B cell (primary cell): ENCODE measurements at regions not wholly inside any gene's neighbourhood (a gene's known extent, or its start where the extent isn't known, plus 50 kb on each side); places are given as distances from the start of the nearest gene placed in this dataset.

Source experiments
- ATAC-seq: fragments of 200-7000 bp; cut with Tn5 transposase; one replicate; pipeline ENCODE4 v1.10.0; 2021; ENCODE audit warnings: low read depth, mild to moderate bottlenecking, moderate number of reproducible peaks, moderate library complexity
- CTCF ChIA-PET: fragments of 350-600 bp; sonication (Branson Sonifier 250); formaldehyde crosslinking; loops from one replicate; lab custom pipeline; 2021; ENCODE audit warnings: antibody characterized with exemption, inconsistent platforms; lab: Charles Lee
- POLR2A ChIA-PET: fragments of 350-600 bp; sonication (Branson Sonifier 250); formaldehyde crosslinking; loops from one replicate; lab custom pipeline; 2021; ENCODE audit warnings: antibody characterized with exemption; lab: Charles Lee
- DNase-seq: peaks from one replicate; pipeline ENCODE4 v3.0.0; 2013
- H2AFZ ChIP-seq: 2 replicates; pipeline ENCODE4 v1.6.1; 2012; ENCODE audit warnings: mild to moderate bottlenecking, low read depth, low read length; ENCODE audit not compliant: insufficient read depth, poor library complexity, severe bottlenecking
- H3K27ac ChIP-seq, 2 donors: 1 replicate in 1 of 2; 2 replicates in 1 of 2; pipeline ENCODE4 v1.5.1; 2012 to 2013; ENCODE audit warnings: low read length in 2 of 2, mild to moderate bottlenecking in 2 of 2, moderate library complexity in 1 of 2
- H3K27me3 ChIP-seq, 4 experiments: fragments of 200-600 bp in 1 of 4; sonication (generic) in 1 of 4; replicated peaks in 1 of 4; 1 replicate in 2 of 4; 2 replicates in 2 of 4; pipeline versions ENCODE4 v1.6.1 to v1.7.0; 2013 to 2016; ENCODE audit warnings: low read length in 3 of 4, mild to moderate bottlenecking in 2 of 4, mixed read lengths in 1 of 4, moderate library complexity in 1 of 4; ENCODE audit not compliant: insufficient read depth in 4 of 4, control insufficient read depth in 3 of 4; ENCODE audit errors: control extremely low read depth in 1 of 4
- H3K36me3 ChIP-seq, 2 experiments: replicated peaks in 1 of 2; 1 replicate in 1 of 2; 2 replicates in 1 of 2; pipeline versions ENCODE4 v1.6.1 to v1.7.1; 2013; ENCODE audit warnings: low read length in 1 of 2; ENCODE audit not compliant: insufficient read depth in 2 of 2, control insufficient read depth in 1 of 2; ENCODE audit errors: control extremely low read depth in 1 of 2, extremely low read depth in 1 of 2
- H3K4me1 ChIP-seq, 2 donors: fragments of 200-600 bp in 1 of 2; sonication (generic) in 1 of 2; 1 replicate in 1 of 2; 2 replicates in 1 of 2; pipeline versions ENCODE4 v1.5.1 to v1.6.1; 2013 to 2017; ENCODE audit warnings: low read length in 2 of 2; ENCODE audit not compliant: control insufficient read depth in 2 of 2, insufficient read depth in 2 of 2
- H3K4me2 ChIP-seq: replicated peaks from 2 replicates; pipeline ENCODE3; 2012; ENCODE audit warnings: mild to moderate bottlenecking, low read depth, low read length; ENCODE audit not compliant: poor library complexity, severe bottlenecking
- H3K4me3 ChIP-seq, 5 experiments: fragments of 200-600 bp in 1 of 5; sonication (generic) in 1 of 5; 1 replicate in 3 of 5; 2 replicates in 2 of 5; pipeline versions ENCODE4 v1.5.1 to v1.7.0; 2011 to 2016; ENCODE audit warnings: low read length in 4 of 5, mild to moderate bottlenecking in 4 of 5, low read depth in 2 of 5, control low read depth in 1 of 5, moderate library complexity in 1 of 5; ENCODE audit not compliant: insufficient read depth in 1 of 5; ENCODE audit errors: control extremely low read depth in 1 of 5, extremely low read depth in 1 of 5
- H3K79me2 ChIP-seq: fragments of 200-600 bp; sonication (generic); one replicate; pipeline ENCODE4 v1.6.0; 2016; ENCODE audit warnings: low read length; ENCODE audit not compliant: control insufficient read depth, insufficient read depth
- H3K9ac ChIP-seq: fragments of 200-600 bp; sonication (generic); 2 replicates; pipeline ENCODE4 v1.6.1; 2017; ENCODE audit warnings: mild to moderate bottlenecking, low read length, moderate library complexity
- H3K9me3 ChIP-seq, 3 donors: one replicate each; pipeline versions ENCODE4 v1.6.1 to v1.7.1; 2013; ENCODE audit warnings: low read length in 2 of 3; ENCODE audit not compliant: control insufficient read depth in 2 of 3, insufficient read depth in 1 of 3; ENCODE audit errors: control extremely low read depth in 1 of 3
- H4K20me1 ChIP-seq: 2 replicates; pipeline ENCODE4 v1.6.0; 2012; ENCODE audit warnings: mild to moderate bottlenecking, low read length; ENCODE audit not compliant: insufficient read depth, control insufficient read depth, poor library complexity, severe bottlenecking
- H3K27ac Mint-ChIP-seq: one replicate; pipeline ENCODE4 v1.8.0; 2021; ENCODE audit warnings: mixed read lengths
- H3K27me3 Mint-ChIP-seq: one replicate; pipeline ENCODE4 v1.8.0; 2021; ENCODE audit warnings: mixed read lengths
- H3K4me1 Mint-ChIP-seq: one replicate; pipeline ENCODE4 v1.8.0; 2021; ENCODE audit warnings: mixed read lengths
- H3K4me3 Mint-ChIP-seq: one replicate; pipeline ENCODE4 v1.8.0; 2021; ENCODE audit warnings: mixed read lengths
- H3K9me3 Mint-ChIP-seq: one replicate; pipeline ENCODE4 v1.8.0; 2022; ENCODE audit warnings: mixed read lengths; ENCODE audit not compliant: insufficient read depth
- CTCF ChIP-seq: fragments of 200-600 bp; IDR thresholded peaks from one replicate; pipeline ENCODE4 v1.8.0; 2022; ENCODE audit warnings: antibody characterized with exemption, mild to moderate bottlenecking
- EZH2 ChIP-seq: IDR thresholded peaks from 2 replicates; pipeline ENCODE4 v1.6.1; 2012; ENCODE audit warnings: borderline replicate concordance, low read depth, mild to moderate bottlenecking, moderate library complexity, low read length; ENCODE audit not compliant: insufficient read depth, poor library complexity, severe bottlenecking
- WGBS: methylation state at CpG from one replicate; pipeline ENCODE4 v1.1.5; 2013; ENCODE audit warnings: missing lambda C conversion rate; ENCODE audit not compliant: insufficient coverage; 5-methylcytosine and 5-hydroxymethylcytosine counted together
- intact Hi-C: fragments of 100-400 bp; cut with micrococcal nuclease; formaldehyde crosslinking; loops from one replicate; pipeline ENCODE4 v1.10.0; 2022

- H3K4me3 Mint-ChIP-seq: no peak overlapping the region
- H3K9me3 Mint-ChIP-seq: peaks cover 6% of the 10 kb centered on the region
- no peaks in the 10 kb centered on the region for H3K4me1 Mint-ChIP-seq
- no peak overlapping the region for H3K9ac ChIP-seq
- no peaks in the 10 kb centered on the region for H3K27me3 ChIP-seq
- no peak overlapping the region for H2AFZ ChIP-seq
- no peaks in the 10 kb centered on the region for H3K4me1 ChIP-seq
- intact Hi-C loops: no loop called here
- H3K27me3 Mint-ChIP-seq: no peaks in the 10 kb centered on the region
- H3K36me3 ChIP-seq: no peaks in the 10 kb centered on the region
- no CpG with 5 or more reads among the region's 2 CpGs for WGBS
- ATAC-seq (no peak), DNase-seq (no peak)
- H3K27ac ChIP-seq: no peak overlapping the region
- ChIA-PET POLR2A (no interaction called here), CTCF (no interaction called here)
- H3K27ac Mint-ChIP-seq: no peak overlapping the region
- H3K79me2 ChIP-seq: no peaks in the 10 kb centered on the region
- TF ChIP-seq EZH2 (no peak), CTCF (no peak)
- H4K20me1 ChIP-seq: no peaks in the 10 kb centered on the region
- H3K4me3 ChIP-seq: no peak overlapping the region
- peaks cover 0 to 4% (median 2%) of the 10 kb centered on the region in 3 donors for H3K9me3 ChIP-seq
- no peak overlapping the region for H3K4me2 ChIP-seq
Observed at GRCh38 chr11:37298173-37298572, 700.1 kb upstream of the RAG2 start.

GRCh38 chr11:37286890-37287289, 688.9 kb upstream of the RAG2 start:
- peaks cover 0 to 2% (median 2%) of the 10 kb centered on the region in 3 donors for H3K9me3 ChIP-seq
- intact Hi-C loops: no loop called here
- ATAC-seq (no peak), DNase-seq (no peak)
- Mint-ChIP-seq H3K9me3 (peaks cover 6% of the 10 kb centered on the region), H3K4me3 (no peak overlapping the region), H3K27ac (no peak overlapping the region), H3K27me3 (no peaks in the 10 kb centered on the region), H3K4me1 (no peaks in the 10 kb centered on the region)
- no peak overlapping the region for H3K4me3 ChIP-seq
- no peak overlapping the region for H2AFZ ChIP-seq
- H4K20me1 ChIP-seq: no peaks in the 10 kb centered on the region
- ChIA-PET POLR2A (no interaction called here), CTCF (no interaction called here)
- H3K36me3 ChIP-seq: no peaks in the 10 kb centered on the region
- no peak overlapping the region for H3K9ac ChIP-seq
- H3K4me1 ChIP-seq: no peaks in the 10 kb centered on the region
- 74% methylated on average over 3 of the region's 3 CpGs for WGBS
- H3K27ac ChIP-seq: no peak overlapping the region
- no peaks in the 10 kb centered on the region for H3K79me2 ChIP-seq
- no peaks in the 10 kb centered on the region for H3K27me3 ChIP-seq
- no peak for TF ChIP-seq EZH2
- no peak for TF ChIP-seq CTCF
- no peak overlapping the region for H3K4me2 ChIP-seq
